Choroid plexus epithelial cell (primary cell): ENCODE measurements at regions not wholly inside any gene's neighbourhood (a gene's known extent, or its start where the extent isn't known, plus 50 kb on each side); places are given as distances from the start of the nearest gene placed in this dataset.
"Not testable (repeated sequence)": the region's sequence is repeated elsewhere in the genome, so short reads cannot be mapped to it uniquely, and the experiment has no call there.

Experiments used
- DNase-seq: peaks from one replicate; pipeline ENCODE4 v3.0.0-alpha.2; 2010; ENCODE audit warnings: low read depth
- H3K4me3 ChIP-seq: 2 replicates; pipeline ENCODE4 v1.5.1; 2011; ENCODE audit warnings: low read depth, mild to moderate bottlenecking, control low read depth, low read length, moderate library complexity
- TF ChIP-seq, protein P1 (sequence below): conservative IDR thresholded peaks from 2 replicates; pipeline ENCODE4 v1.5.1; 2011; ENCODE audit warnings: low read depth, mild to moderate bottlenecking, control low read depth, inconsistent platforms, low read length, moderate library complexity

DNA sequence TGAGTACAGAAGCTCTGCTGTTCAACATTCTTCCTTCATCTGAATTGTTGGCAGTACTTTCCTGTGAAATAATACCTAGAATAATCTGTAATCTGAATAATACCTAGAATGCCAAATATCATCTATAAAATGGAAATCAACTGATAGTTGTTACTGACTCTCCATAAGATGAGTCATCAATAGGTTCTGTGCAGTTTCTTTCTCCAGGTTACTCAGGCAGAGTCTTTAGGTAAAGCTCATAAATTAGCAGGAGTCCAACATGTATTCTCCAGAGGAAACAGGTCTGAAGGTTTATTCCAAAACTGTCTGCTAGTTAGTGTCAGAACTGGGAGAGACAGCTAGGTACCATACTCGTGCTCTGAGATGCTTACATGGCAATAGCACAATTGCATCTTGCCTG lies 282.0 kb upstream of the MAP2 start:
- no peak for DNase-seq
- H3K4me3 ChIP-seq, result no peak overlapping the region
- TF ChIP-seq, protein P1, sequence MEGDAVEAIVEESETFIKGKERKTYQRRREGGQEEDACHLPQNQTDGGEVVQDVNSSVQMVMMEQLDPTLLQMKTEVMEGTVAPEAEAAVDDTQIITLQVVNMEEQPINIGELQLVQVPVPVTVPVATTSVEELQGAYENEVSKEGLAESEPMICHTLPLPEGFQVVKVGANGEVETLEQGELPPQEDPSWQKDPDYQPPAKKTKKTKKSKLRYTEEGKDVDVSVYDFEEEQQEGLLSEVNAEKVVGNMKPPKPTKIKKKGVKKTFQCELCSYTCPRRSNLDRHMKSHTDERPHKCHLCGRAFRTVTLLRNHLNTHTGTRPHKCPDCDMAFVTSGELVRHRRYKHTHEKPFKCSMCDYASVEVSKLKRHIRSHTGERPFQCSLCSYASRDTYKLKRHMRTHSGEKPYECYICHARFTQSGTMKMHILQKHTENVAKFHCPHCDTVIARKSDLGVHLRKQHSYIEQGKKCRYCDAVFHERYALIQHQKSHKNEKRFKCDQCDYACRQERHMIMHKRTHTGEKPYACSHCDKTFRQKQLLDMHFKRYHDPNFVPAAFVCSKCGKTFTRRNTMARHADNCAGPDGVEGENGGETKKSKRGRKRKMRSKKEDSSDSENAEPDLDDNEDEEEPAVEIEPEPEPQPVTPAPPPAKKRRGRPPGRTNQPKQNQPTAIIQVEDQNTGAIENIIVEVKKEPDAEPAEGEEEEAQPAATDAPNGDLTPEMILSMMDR, result no peak

DNA sequence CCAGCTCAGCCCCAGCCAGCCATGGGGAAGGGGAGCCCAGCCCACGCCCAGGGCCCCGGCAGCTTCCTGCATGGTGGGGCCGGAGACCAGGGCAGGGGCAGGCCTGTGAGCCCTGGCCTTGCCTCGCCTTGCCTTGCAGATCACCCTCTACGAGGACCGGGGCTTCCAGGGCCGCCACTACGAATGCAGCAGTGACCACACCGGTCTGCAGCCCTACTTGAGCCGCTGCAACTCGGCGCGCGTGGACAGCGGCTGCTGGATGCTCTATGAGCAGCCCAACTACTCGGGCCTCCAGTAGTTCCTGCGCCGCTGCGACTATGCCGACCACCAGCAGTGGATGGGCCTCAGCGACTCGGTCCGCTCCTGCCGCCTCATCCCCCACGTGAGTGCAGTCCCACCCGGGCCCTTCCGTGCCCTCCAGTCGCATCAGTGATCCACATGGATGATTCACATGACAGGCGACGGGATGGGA lies 278.6 kb upstream of the MAP2 start:
- H3K4me3 ChIP-seq, DNase-seq: not testable (repeated sequence)

DNA sequence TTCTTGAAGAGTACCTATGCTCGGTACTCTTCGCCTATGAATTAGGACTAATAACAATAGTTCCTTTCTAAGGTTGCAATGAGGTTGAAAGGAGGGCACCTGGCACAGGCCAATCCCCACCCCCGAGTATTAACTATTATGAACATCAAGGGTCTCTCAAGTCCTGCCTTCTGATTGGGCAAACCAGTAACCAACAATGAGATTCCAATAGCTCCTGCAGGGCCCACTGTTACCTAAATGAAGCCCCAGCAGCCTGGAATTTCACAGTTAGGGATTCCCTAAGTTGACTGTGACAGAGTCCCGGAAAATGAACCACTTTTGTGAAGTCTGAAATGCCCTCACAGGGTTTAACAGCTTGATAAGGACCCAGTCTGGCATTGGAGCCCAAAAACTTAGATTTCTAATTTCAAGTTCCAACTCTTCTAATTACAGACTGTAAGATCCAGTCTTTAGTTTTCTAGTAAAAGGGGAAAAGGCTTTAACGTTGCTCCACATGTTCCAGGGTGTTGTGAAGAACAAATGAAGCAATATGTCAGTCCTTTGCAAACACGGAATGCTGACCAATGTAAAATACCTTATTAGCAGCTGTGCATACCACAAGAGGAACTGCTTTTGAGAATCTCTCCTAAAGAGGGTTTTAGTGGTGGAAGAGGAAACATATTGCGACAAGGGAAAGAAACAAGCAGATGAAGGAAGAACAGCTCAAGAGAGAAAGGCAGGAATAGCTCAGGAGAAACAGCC lies 277.7 kb upstream of the MAP2 start:
- no peak for DNase-seq
- TF ChIP-seq, protein P1, result no peak
- no peak overlapping the region for H3K4me3 ChIP-seq

DNA sequence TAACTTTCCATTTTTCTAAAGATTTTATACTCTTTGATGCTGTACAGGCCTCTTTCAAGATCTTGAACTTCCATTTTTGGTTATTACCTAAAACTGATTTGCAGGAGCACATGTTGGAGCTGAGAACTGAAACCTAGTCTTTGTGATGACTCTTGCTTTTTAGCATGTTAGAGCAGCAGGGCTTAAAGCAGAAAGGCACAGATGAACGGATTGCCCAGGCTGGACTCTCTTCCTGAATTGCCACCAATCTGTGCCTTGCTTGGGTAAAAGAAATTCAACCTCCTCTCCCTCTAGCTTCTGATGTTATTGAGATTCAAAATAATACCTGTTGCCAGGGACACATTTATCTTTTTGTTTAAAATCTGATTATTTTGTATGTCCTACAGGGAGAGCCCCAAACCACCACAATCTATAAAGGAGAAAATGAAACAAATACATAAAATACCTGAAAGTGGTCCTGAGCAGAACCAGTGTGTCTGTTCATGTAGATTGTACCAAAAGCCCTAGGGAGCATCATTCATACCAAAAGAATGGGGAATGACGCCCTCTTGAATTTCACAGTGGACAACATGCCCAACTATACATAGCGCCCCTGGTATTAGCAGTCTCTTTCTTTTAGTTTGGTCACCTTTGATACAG lies 277.0 kb upstream of the MAP2 start:
- TF ChIP-seq, protein P1, result no peak
- no peak overlapping the region for H3K4me3 ChIP-seq
- DNase-seq, result no peak

DNA sequence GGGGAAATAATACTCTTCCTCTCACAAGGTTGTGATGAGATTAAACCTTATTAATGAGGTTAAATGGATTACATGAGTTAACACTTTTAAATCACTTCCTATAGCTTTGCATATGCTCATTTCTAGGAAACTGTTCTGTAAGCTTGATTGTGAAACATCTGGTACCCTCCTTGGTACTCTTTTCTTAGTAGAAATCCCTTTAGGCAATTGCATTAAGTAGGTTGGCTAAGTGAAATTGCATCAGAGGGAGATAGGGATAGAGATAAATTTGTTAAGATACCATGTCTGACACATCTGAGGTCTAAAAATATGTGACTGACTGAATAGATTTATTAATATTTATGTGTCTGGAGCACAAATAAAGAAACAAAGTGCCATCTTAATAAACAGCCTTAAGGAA lies 275.9 kb upstream of the MAP2 start:
- TF ChIP-seq, protein P1, result no peak
- no peak for DNase-seq
- H3K4me3 ChIP-seq, result no peak overlapping the region

DNA sequence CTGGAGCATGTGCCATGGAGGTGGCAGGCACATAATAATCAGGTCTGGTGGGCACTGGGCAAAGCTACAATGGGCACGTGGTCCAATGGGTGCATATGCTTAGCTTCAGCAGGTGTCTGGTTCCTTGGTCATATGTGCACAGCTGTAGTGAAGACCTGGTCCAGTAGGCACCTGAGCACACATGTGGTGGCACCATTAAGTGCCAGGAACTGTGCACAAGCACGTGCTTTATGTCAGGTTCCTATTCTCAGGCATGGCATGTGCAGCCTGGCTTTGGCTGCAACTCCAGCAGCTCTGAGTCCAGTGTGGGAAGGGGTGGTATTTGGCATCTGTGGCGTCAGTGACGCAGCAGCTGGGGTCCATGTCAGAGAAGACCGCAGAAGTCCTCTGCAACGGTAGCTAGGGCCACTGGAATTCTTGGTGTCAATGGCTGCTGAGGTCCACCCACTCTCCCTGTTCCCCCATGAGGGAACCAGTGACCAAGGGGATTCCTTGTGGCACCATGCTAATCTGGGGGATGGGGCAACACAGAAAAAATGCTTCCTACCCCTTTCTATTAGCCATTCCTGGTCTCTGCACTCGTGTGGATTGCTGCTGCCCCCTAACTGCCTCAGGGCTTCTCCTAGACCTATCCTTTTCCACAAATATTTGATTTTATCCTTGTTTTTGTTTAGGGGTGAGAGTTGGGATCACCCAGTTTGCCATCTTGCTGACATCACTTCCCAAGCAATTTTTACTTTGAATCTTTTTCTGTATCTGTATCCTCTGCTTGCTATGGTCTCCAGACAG lies 262.9 kb upstream of the MAP2 start:
- TF ChIP-seq, protein P1, result no peak
- no peak overlapping the region for H3K4me3 ChIP-seq
- DNase-seq, result no peak

DNA sequence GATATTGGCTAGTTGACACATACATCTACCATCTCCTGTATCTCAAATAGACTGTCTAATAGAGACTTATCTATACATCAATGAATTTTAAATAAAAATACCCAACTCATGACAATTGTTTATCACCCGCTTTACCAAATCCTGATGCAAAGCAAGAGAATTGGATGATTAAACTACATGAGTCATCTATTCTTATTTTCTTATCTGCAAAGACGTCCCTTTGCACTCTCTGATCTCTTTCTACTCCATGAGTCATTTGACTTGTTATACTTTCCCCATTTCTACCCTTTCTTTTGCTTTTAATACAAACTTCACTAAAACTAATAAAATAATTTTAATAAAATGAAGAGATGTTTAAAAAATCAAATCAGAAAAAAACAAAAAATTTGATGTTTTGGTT lies 261.7 kb upstream of the MAP2 start:
- TF ChIP-seq, protein P1, result no peak
- DNase-seq, result no peak
- no peak overlapping the region for H3K4me3 ChIP-seq
